Brain microvascular endothelial cell (primary cell): ENCODE measurements at regions not wholly inside any gene's neighbourhood (a gene's known extent, or its start where the extent isn't known, plus 50 kb on each side); places are given as distances from the start of the nearest gene placed in this dataset.

ENCODE experiments used
- DNase-seq: peaks from one replicate; pipeline ENCODE4 v3.0.0-alpha.2; 2020
- H3K27ac ChIP-seq: fragments of 250-450 bp; sonication (Bioruptor Pico); 2 replicates; pipeline ENCODE4 v1.5.1; 2020; ENCODE audit warnings: mild to moderate bottlenecking, moderate library complexity
- H3K27me3 ChIP-seq: fragments of 250-450 bp; sonication (Bioruptor Pico); replicated peaks from 2 replicates; pipeline ENCODE4 v1.5.1; 2020; ENCODE audit warnings: mild to moderate bottlenecking
- H3K36me3 ChIP-seq: fragments of 250-450 bp; sonication (Bioruptor Pico); replicated peaks from 2 replicates; pipeline ENCODE4 v1.5.1; 2020; ENCODE audit warnings: mild to moderate bottlenecking
- H3K4me3 ChIP-seq: 2 replicates; pipeline ENCODE4 v1.5.1; 2011; ENCODE audit warnings: low read depth, mild to moderate bottlenecking, control low read depth, low read length, moderate library complexity
- CTCF ChIP-seq: IDR thresholded peaks from 2 replicates; pipeline ENCODE4 v1.5.1; 2011; ENCODE audit warnings: low read depth, mild to moderate bottlenecking, moderate library complexity, low read length, control low read depth, inconsistent platforms; ENCODE audit errors: missing control alignments
- in situ Hi-C: cut with HindIII; loops from 2 replicates; pipeline ENCODE4 v1.10.0; 2017; ENCODE audit warnings: low sequenced_read_pairs, low pct_ligation_motif_present

- TF ChIP-seq CTCF = no peak
- Histone ChIP-seq H3K27ac (no peak overlapping the region), H3K36me3 (no peaks in the 10 kb centered on the region), H3K27me3 (no peaks in the 10 kb centered on the region), H3K4me3 (no peak overlapping the region)
- in situ Hi-C loops = no loop called here
- DNase-seq = no peak
Observed at GRCh38 chr3:102265720-102266119, 169.1 kb upstream of the ZPLD1 start.

GRCh38 chr3:102269406-102269805 lies 165.4 kb upstream of the ZPLD1 start:
- Histone ChIP-seq H3K27me3 (no peaks in the 10 kb centered on the region), H3K36me3 (no peaks in the 10 kb centered on the region), H3K4me3 (no peak overlapping the region), H3K27ac (no peak overlapping the region)
- in situ Hi-C loops = no loop called here
- TF ChIP-seq CTCF = no peak
- no peak for DNase-seq

GRCh38 chr3:102290241-102290640 lies 144.6 kb upstream of the ZPLD1 start:
- in situ Hi-C loops = no loop called here
- no peak overlapping the region for H3K4me3 ChIP-seq
- no peak overlapping the region for H3K27ac ChIP-seq
- H3K36me3 ChIP-seq = no peaks in the 10 kb centered on the region
- no peaks in the 10 kb centered on the region for H3K27me3 ChIP-seq
- TF ChIP-seq CTCF = no peak
- no peak for DNase-seq

GRCh38 chr3:102295756-102296155 lies 139.1 kb upstream of the ZPLD1 start:
- no peaks in the 10 kb centered on the region for H3K27me3 ChIP-seq
- in situ Hi-C loops = no loop called here
- no peaks in the 10 kb centered on the region for H3K36me3 ChIP-seq
- no peak for DNase-seq
- no peak overlapping the region for H3K27ac ChIP-seq
- TF ChIP-seq CTCF = no peak
- no peak overlapping the region for H3K4me3 ChIP-seq

GRCh38 chr3:102297072-102297658 lies 137.7 kb upstream of the ZPLD1 start:
- in situ Hi-C loops = no loop called here
- Histone ChIP-seq H3K36me3 (no peaks in the 10 kb centered on the region), H3K4me3 (no peak overlapping the region), H3K27ac (no peak overlapping the region), H3K27me3 (no peaks in the 10 kb centered on the region)
- no peak for TF ChIP-seq CTCF
- no peak for DNase-seq
